Stomach (tissue), 8 donors: ENCODE measurements at regions not wholly inside any gene's neighbourhood (a gene's known extent, or its start where the extent isn't known, plus 50 kb on each side); places are given as distances from the start of the nearest gene placed in this dataset.

Experiments
- DNase-seq, 2 donors: peaks; one replicate each; pipeline versions ENCODE4 v3.0.0 to v3.0.0-alpha.2; 2013 to 2019
- H3K27ac ChIP-seq, 5 donors: fragments of 200-600 bp in 4 of 5; sonication (generic) in 4 of 5; one replicate each; pipeline ENCODE4 v1.5.1; 2013 to 2019; ENCODE audit warnings: mild to moderate bottlenecking in 1 of 5, moderate library complexity in 1 of 5
- H3K27me3 ChIP-seq, 3 donors: fragments of 200-600 bp; sonication (generic); one replicate each; pipeline ENCODE4 v1.5.1; 2017 to 2019; ENCODE audit warnings: mixed run types in 1 of 3
- H3K36me3 ChIP-seq, 4 donors: fragments of 200-600 bp; sonication (generic); 1 replicate in 3 of 4; 2 replicates in 1 of 4; pipeline ENCODE4 v1.5.1; 2016 to 2019
- H3K4me1 ChIP-seq, 4 donors: fragments of 200-600 bp; sonication (generic); one replicate each; pipeline ENCODE4 v1.5.1; 2016 to 2019
- H3K4me3 ChIP-seq, 4 donors: fragments of 200-600 bp; sonication (generic) in 3 of 4; one replicate each; pipeline ENCODE4 v1.5.1; 2016 to 2019; ENCODE audit warnings: mild to moderate bottlenecking in 1 of 4
- H3K9me3 ChIP-seq, 4 donors: fragments of 200-600 bp; sonication (generic); one replicate each; pipeline ENCODE4 v1.5.1; 2016 to 2019
- CTCF ChIP-seq, 7 experiments: fragments of 450-650 bp in 4 of 7; fragments of 200-600 bp in 3 of 7; sonication (generic) in 3 of 7; IDR thresholded peaks; one replicate each; pipeline ENCODE4 v1.5.1; 2016 to 2019; ENCODE audit warnings: antibody characterized with exemption in 7 of 7, control low read depth in 2 of 7, mild to moderate bottlenecking in 1 of 7
- EP300 ChIP-seq: sonication (generic); formaldehyde crosslinking; IDR thresholded peaks from one replicate; pipeline ENCODE4 v1.6.1; 2017; ENCODE audit warnings: antibody characterized with exemption
- POLR2A ChIP-seq, 4 donors: fragments of 450-650 bp; IDR thresholded peaks; one replicate each; pipeline ENCODE4 v1.6.1; 2016; ENCODE audit warnings: antibody characterized with exemption in 4 of 4, control low read depth in 2 of 4, mild to moderate bottlenecking in 1 of 4, moderate library complexity in 1 of 4
- POLR2AphosphoS5 ChIP-seq, 3 donors: sonication (generic); formaldehyde crosslinking; IDR thresholded peaks; one replicate each; pipeline ENCODE4 v1.6.1; 2016; ENCODE audit warnings: antibody characterized with exemption in 3 of 3
- WGBS, 5 donors: extraction: QIAGEN DNeasy Blood & Tissue Kit in 3 of 5; methylation state at CpG; one replicate each; pipeline versions ENCODE4 v1.1.5 to v1.1.7; 2013 to 2018; 5-methylcytosine and 5-hydroxymethylcytosine counted together
- intact Hi-C: fragments of 100-400 bp; cut with DNase I; formaldehyde crosslinking; loops from one replicate; pipeline ENCODE4 v1.15.1; 2023; ENCODE audit warnings: low total_unique reads
- donor health status: healthy with polysubstance abuse.
- donor health status: Bipolar disorder and iron deficiency.
- donor health status: healthy.

GRCh38 chr1:175834597-175834996, 91.2 kb upstream of the TNR start:
- H3K27me3 ChIP-seq = peaks cover 0 to 2% (median 0%) of the 10 kb centered on the region in 3 donors
- WGBS, 5 donors = 77 to 87% (median 83%) methylated on average over 1 of the region's 1 CpG
- H3K9me3 ChIP-seq = no peaks in the 10 kb centered on the region
- no peak overlapping the region for H3K4me3 ChIP-seq
- TF ChIP-seq EP300 (no peak), POLR2AphosphoS5 (IDR thresholded peaks at IDR 0.05) (no peak), CTCF (IDR thresholded peaks at IDR 0.05) (no peak)
- H3K36me3 ChIP-seq = no peaks in the 10 kb centered on the region
- H3K4me1 ChIP-seq = no peaks in the 10 kb centered on the region
- DNase-seq = no peak
- H3K27ac ChIP-seq = no peak overlapping the region
- intact Hi-C loops = no loop called here

- Histone ChIP-seq H3K27ac (no peak overlapping the region), H3K4me3 (no peak overlapping the region), H3K9me3 (no peaks in the 10 kb centered on the region), H3K4me1 (no peaks in the 10 kb centered on the region), H3K36me3 (no peaks in the 10 kb centered on the region), H3K27me3 (no peaks in the 10 kb centered on the region)
- TF ChIP-seq POLR2AphosphoS5 (IDR thresholded peaks at IDR 0.05) (no peak), POLR2A (IDR thresholded peaks at IDR 0.05) (no peak), CTCF (IDR thresholded peaks at IDR 0.05) (no peak), EP300 (no peak)
- WGBS, 5 donors = 22 to 42% (median 29%) methylated on average over 3 of the region's 3 CpGs
- intact Hi-C loops = no loop called here
- DNase-seq = no peak
Measured at GRCh38 chr1:175833951-175834350, 90.6 kb upstream of the TNR start.

- 12 to 22% (median 15%) methylated on average over 2 of the region's 2 CpGs for WGBS, 5 donors
- Histone ChIP-seq H3K27ac (no peak overlapping the region), H3K36me3 (no peaks in the 10 kb centered on the region), H3K27me3 (no peaks in the 10 kb centered on the region), H3K4me1 (no peaks in the 10 kb centered on the region), H3K4me3 (no peak overlapping the region), H3K9me3 (peaks cover 0 to 1% (median under 1%) of the 10 kb centered on the region in 4 donors)
- DNase-seq = no peak
- intact Hi-C loops = no loop called here
- TF ChIP-seq EP300 (no peak), POLR2A (IDR thresholded peaks at IDR 0.05) (no peak), CTCF (IDR thresholded peaks at IDR 0.05) (no peak), POLR2AphosphoS5 (IDR thresholded peaks at IDR 0.05) (no peak)
Measured at GRCh38 chr1:175833502-175833901, 90.1 kb upstream of the TNR start.

- intact Hi-C loops = no loop called here
- no peak for TF ChIP-seq POLR2AphosphoS5 (IDR thresholded peaks at IDR 0.05)
- TF ChIP-seq POLR2A (IDR thresholded peaks at IDR 0.05) = no peak
- no peak for TF ChIP-seq CTCF (IDR thresholded peaks at IDR 0.05)
- no peak for TF ChIP-seq EP300
- peaks cover 0 to 8% (median 3%) of the 10 kb centered on the region in 4 donors for H3K9me3 ChIP-seq
Measured at GRCh38 chr1:175830500-175830899, 87.1 kb upstream of the TNR start.

More at GRCh38 chr1:175830500-175830899, 87.1 kb upstream of the TNR start:
- DNase-seq = no peak
- H3K36me3 ChIP-seq = no peaks in the 10 kb centered on the region
- H3K27me3 ChIP-seq = no peaks in the 10 kb centered on the region
- no peak overlapping the region for H3K4me3 ChIP-seq
- H3K27ac ChIP-seq = no peak overlapping the region
- no peaks in the 10 kb centered on the region for H3K4me1 ChIP-seq
